OCI-LY3 (cell line): ENCODE measurements at regions not wholly inside any gene's neighbourhood (a gene's known extent, or its start where the extent isn't known, plus 50 kb on each side); places are given as distances from the start of the nearest gene placed in this dataset.

Source experiments
- H2AFZ ChIP-seq: fragments of 200-600, 300-600 bp; shearing (Covaris generic); 2 replicates; pipeline ENCODE4 v1.6.0; 2014; ENCODE audit warnings: antibody characterized with exemption, low read depth, low read length
- H3K27ac ChIP-seq: fragments of 200-600, 300-600 bp; sonication (generic); 2 replicates; pipeline ENCODE4 v1.5.1; 2014; ENCODE audit warnings: mild to moderate bottlenecking, low read length, moderate library complexity, mixed read lengths
- H3K27me3 ChIP-seq: fragments of 200-600, 300-600 bp; sonication (generic); 2 replicates; pipeline ENCODE4 v1.6.1; 2014; ENCODE audit warnings: low read depth, low read length, mixed read lengths
- H3K36me3 ChIP-seq: fragments of 200-600, 300-600 bp; sonication (generic); replicated peaks from 2 replicates; pipeline ENCODE3; 2014; ENCODE audit warnings: low read depth, low read length, mixed read lengths
- H3K4me1 ChIP-seq: fragments of 300-600, 200-600 bp; sonication (generic); 2 replicates; pipeline ENCODE4 v1.6.1; 2014; ENCODE audit warnings: low read length, mixed read lengths
- H3K4me2 ChIP-seq: fragments of 200-600, 300-600 bp; sonication (generic); 2 replicates; pipeline ENCODE4 v1.6.1; 2014; ENCODE audit warnings: low read length, mixed read lengths
- H3K4me3 ChIP-seq: fragments of 300-600, 200-600 bp; sonication (generic); 2 replicates; pipeline ENCODE4 v1.5.1; 2014; ENCODE audit warnings: antibody characterized with exemption, mild to moderate bottlenecking, low read length, moderate library complexity
- H3K79me2 ChIP-seq: fragments of 300-600, 200-600 bp; shearing (Covaris generic); 2 replicates; pipeline ENCODE4 v1.6.1; 2014; ENCODE audit warnings: mild to moderate bottlenecking, low read length, mixed read lengths
- H3K9ac ChIP-seq: fragments of 300-600, 200-600 bp; shearing (Covaris generic); 2 replicates; pipeline ENCODE4 v1.6.0; 2014; ENCODE audit warnings: mild to moderate bottlenecking, low read length, moderate library complexity
- H3K9me3 ChIP-seq: fragments of 200-600, 300-600 bp; shearing (Covaris generic); 2 replicates; pipeline ENCODE4 v1.6.1; 2014; ENCODE audit warnings: low read length, mixed read lengths; ENCODE audit not compliant: insufficient read depth
- H4K20me1 ChIP-seq: fragments of 200-600, 300-600 bp; sonication (generic); 2 replicates; pipeline ENCODE4 v1.6.1; 2016; ENCODE audit warnings: low read length, mixed read lengths; ENCODE audit not compliant: insufficient read depth
- CTCF ChIP-seq: fragments of 200-600, 300-600 bp; sonication (generic); IDR thresholded peaks from 2 replicates; pipeline ENCODE4 v1.5.1; 2014; ENCODE audit warnings: antibody characterized with exemption, low read length, low read depth
- EZH2phosphoT487 ChIP-seq: fragments of 200-600 bp; shearing (Covaris generic); IDR thresholded peaks from 2 replicates; pipeline ENCODE4 v1.6.1; 2018; ENCODE audit warnings: antibody characterized with exemption, mixed run types, low read depth

GRCh38 chr18:61086657-61087056 lies 246.6 kb upstream of the CDH20 start:
- H3K4me1 ChIP-seq, result no peaks in the 10 kb centered on the region
- no peak overlapping the region for H2AFZ ChIP-seq
- H3K4me3 ChIP-seq, result no peak overlapping the region
- H3K9me3 ChIP-seq, result no peaks in the 10 kb centered on the region
- H3K27me3 ChIP-seq, result no peaks in the 10 kb centered on the region
- H3K9ac ChIP-seq, result no peak overlapping the region
- H3K27ac ChIP-seq, result no peak overlapping the region
- H3K4me2 ChIP-seq, result no peak overlapping the region
- TF ChIP-seq EZH2phosphoT487 (no peak), CTCF (no peak)
- H3K79me2 ChIP-seq, result no peaks in the 10 kb centered on the region
- no peaks in the 10 kb centered on the region for H3K36me3 ChIP-seq
- no peaks in the 10 kb centered on the region for H4K20me1 ChIP-seq

GRCh38 chr18:61091379-61091778 lies 241.9 kb upstream of the CDH20 start:
- Histone ChIP-seq H3K27ac (no peak overlapping the region), H3K9ac (no peak overlapping the region), H4K20me1 (no peaks in the 10 kb centered on the region), H3K9me3 (no peaks in the 10 kb centered on the region), H3K4me2 (no peak overlapping the region), H3K4me1 (no peaks in the 10 kb centered on the region), H3K27me3 (peaks cover 4% of the 10 kb centered on the region), H3K36me3 (no peaks in the 10 kb centered on the region), H2AFZ (no peak overlapping the region), H3K4me3 (no peak overlapping the region), H3K79me2 (no peaks in the 10 kb centered on the region)
- TF ChIP-seq EZH2phosphoT487, result no peak
- no peak for TF ChIP-seq CTCF

GRCh38 chr18:61093965-61094364 lies 239.3 kb upstream of the CDH20 start:
- no peaks in the 10 kb centered on the region for H3K79me2 ChIP-seq
- H3K36me3 ChIP-seq, result no peaks in the 10 kb centered on the region
- H4K20me1 ChIP-seq, result no peaks in the 10 kb centered on the region
- no peak overlapping the region for H2AFZ ChIP-seq
- no peak overlapping the region for H3K4me2 ChIP-seq
- H3K4me1 ChIP-seq, result no peaks in the 10 kb centered on the region
- peaks cover 14% of the 10 kb centered on the region for H3K27me3 ChIP-seq
- H3K4me3 ChIP-seq, result no peak overlapping the region
- no peak overlapping the region for H3K27ac ChIP-seq
- no peak for TF ChIP-seq EZH2phosphoT487
- TF ChIP-seq CTCF, result no peak
- no peaks in the 10 kb centered on the region for H3K9me3 ChIP-seq
- H3K9ac ChIP-seq, result no peak overlapping the region

GRCh38 chr18:61096226-61096625 lies 237.0 kb upstream of the CDH20 start:
- TF ChIP-seq EZH2phosphoT487 (no peak), CTCF (no peak)

More at GRCh38 chr18:61096226-61096625, 237.0 kb upstream of the CDH20 start:
- no peak overlapping the region for H3K9ac ChIP-seq
- H3K4me1 ChIP-seq, result no peaks in the 10 kb centered on the region
- H4K20me1 ChIP-seq, result no peaks in the 10 kb centered on the region
- no peaks in the 10 kb centered on the region for H3K36me3 ChIP-seq
- no peak overlapping the region for H2AFZ ChIP-seq
- no peak overlapping the region for H3K4me3 ChIP-seq
- H3K4me2 ChIP-seq, result no peak overlapping the region
- no peaks in the 10 kb centered on the region for H3K9me3 ChIP-seq
- peaks cover 14% of the 10 kb centered on the region for H3K27me3 ChIP-seq
- H3K27ac ChIP-seq, result no peak overlapping the region
- H3K79me2 ChIP-seq, result no peaks in the 10 kb centered on the region
